CD14-positive monocyte (primary cell): ENCODE measurements at regions not wholly inside any gene's neighbourhood (a gene's known extent, or its start where the extent isn't known, plus 50 kb on each side); places are given as distances from the start of the nearest gene placed in this dataset.

Experiments
- DNase-seq, 3 donors: peaks; one replicate each; pipeline ENCODE4 v3.0.0-alpha.2; 2011 to 2022
- H2AFZ ChIP-seq: 2 replicates; pipeline ENCODE4 v1.6.0; 2012; ENCODE audit warnings: mild to moderate bottlenecking, low read depth, low read length, inconsistent platforms; ENCODE audit not compliant: insufficient read depth, poor library complexity, severe bottlenecking
- H3K27ac ChIP-seq, 2 donors: 1 replicate in 1 of 2; 2 replicates in 1 of 2; pipeline ENCODE4 v1.5.1; 2012 to 2013; ENCODE audit warnings: low read length in 2 of 2, control low read depth in 1 of 2, inconsistent platforms in 1 of 2, low read depth in 1 of 2, mild to moderate bottlenecking in 1 of 2
- H3K27me3 ChIP-seq, 2 donors: one replicate each; pipeline versions ENCODE4 v1.6.0 to v1.6.1; 2011 to 2013; ENCODE audit warnings: low read length in 2 of 2; ENCODE audit not compliant: control insufficient read depth in 2 of 2, insufficient read depth in 2 of 2
- H3K36me3 ChIP-seq, 2 donors: replicated peaks in 1 of 2; 1 replicate in 1 of 2; 2 replicates in 1 of 2; pipeline versions ENCODE4 v1.5.1 to v1.6.1; 2012 to 2013; ENCODE audit warnings: low read length in 2 of 2, control low read depth in 1 of 2, inconsistent platforms in 1 of 2, mild to moderate bottlenecking in 1 of 2; ENCODE audit not compliant: insufficient read depth in 2 of 2, control insufficient read depth in 1 of 2
- H3K4me1 ChIP-seq, 2 donors: 1 replicate in 1 of 2; 2 replicates in 1 of 2; pipeline versions ENCODE4 v1.5.1 to v1.6.1; 2012 to 2013; ENCODE audit warnings: low read length in 2 of 2, control low read depth in 1 of 2, inconsistent platforms in 1 of 2, mild to moderate bottlenecking in 1 of 2, moderate library complexity in 1 of 2; ENCODE audit not compliant: insufficient read depth in 2 of 2, control insufficient read depth in 1 of 2
- H3K4me2 ChIP-seq: replicated peaks from 2 replicates; pipeline ENCODE3; 2012; ENCODE audit warnings: low read length, moderate library complexity, mild to moderate bottlenecking; ENCODE audit not compliant: poor library complexity, severe bottlenecking; ENCODE audit errors: extremely low read depth
- H3K4me3 ChIP-seq, 3 experiments: fragments of 200-600 bp in 1 of 3; sonication (generic) in 1 of 3; replicated peaks in 1 of 3; 1 replicate in 2 of 3; 2 replicates in 1 of 3; pipeline ENCODE4 v1.5.1; 2011 to 2013; ENCODE audit warnings: low read length in 3 of 3, mild to moderate bottlenecking in 3 of 3, control low read depth in 2 of 3, low read depth in 2 of 3, inconsistent platforms in 1 of 3, moderate library complexity in 1 of 3
- H3K79me2 ChIP-seq: 2 replicates; pipeline ENCODE4 v1.6.0; 2012; ENCODE audit warnings: mild to moderate bottlenecking, control low read depth, inconsistent platforms, low read length, moderate library complexity; ENCODE audit not compliant: insufficient read depth
- H3K9ac ChIP-seq: 2 replicates; pipeline ENCODE4 v1.6.0; 2017; ENCODE audit warnings: low read length, mild to moderate bottlenecking; ENCODE audit not compliant: insufficient read depth, poor library complexity, severe bottlenecking
- H3K9me3 ChIP-seq, 2 donors: replicated peaks in 1 of 2; 1 replicate in 1 of 2; 2 replicates in 1 of 2; pipeline versions ENCODE4 v1.5.1 to v1.6.1; 2012 to 2013; ENCODE audit warnings: low read length in 2 of 2, control low read depth in 1 of 2; ENCODE audit not compliant: control insufficient read depth in 1 of 2, insufficient read depth in 1 of 2
- H4K20me1 ChIP-seq: 2 replicates; pipeline ENCODE4 v1.6.0; 2012; ENCODE audit warnings: mild to moderate bottlenecking, low read length, control low read depth, moderate library complexity; ENCODE audit not compliant: insufficient read depth
- H3K27ac Mint-ChIP-seq, 7 donors: one replicate each; pipeline ENCODE4 v1.8.0; 2020; ENCODE audit warnings: mild to moderate bottlenecking in 7 of 7, mixed read lengths in 7 of 7, moderate library complexity in 6 of 7, inconsistent platforms in 2 of 7
- H3K27me3 Mint-ChIP-seq, 3 donors: one replicate each; pipeline ENCODE4 v1.8.0; 2021 to 2022; ENCODE audit warnings: low read depth in 3 of 3, mild to moderate bottlenecking in 3 of 3, mixed read lengths in 3 of 3, moderate library complexity in 3 of 3, inconsistent platforms in 1 of 3
- H3K36me3 Mint-ChIP-seq, 2 donors: one replicate each; pipeline ENCODE4 v1.8.0; 2020; ENCODE audit warnings: mixed read lengths in 2 of 2, inconsistent platforms in 1 of 2, mild to moderate bottlenecking in 1 of 2
- H3K4me1 Mint-ChIP-seq: one replicate; pipeline ENCODE4 v1.8.0; 2020; ENCODE audit warnings: mild to moderate bottlenecking, mixed read lengths
- H3K4me3 Mint-ChIP-seq, 2 donors: one replicate each; pipeline ENCODE4 v1.8.0; 2020; ENCODE audit warnings: mild to moderate bottlenecking in 2 of 2, mixed read lengths in 2 of 2, moderate library complexity in 1 of 2
- H3K9me3 Mint-ChIP-seq, 7 donors: one replicate each; pipeline ENCODE4 v1.8.0; 2020 to 2022; ENCODE audit warnings: mixed read lengths in 7 of 7, mild to moderate bottlenecking in 6 of 7, moderate library complexity in 6 of 7, inconsistent platforms in 2 of 7
- CTCF ChIP-seq: fragments of 200-600 bp; IDR thresholded peaks from one replicate; pipeline ENCODE4 v1.8.0; 2022; ENCODE audit warnings: antibody characterized with exemption, mild to moderate bottlenecking
- WGBS: methylation state at CpG from one replicate; pipeline ENCODE4 v1.1.5; 2013; ENCODE audit warnings: missing lambda C conversion rate; ENCODE audit not compliant: insufficient coverage; 5-methylcytosine and 5-hydroxymethylcytosine counted together
- intact Hi-C, 2 donors: fragments of 100-400 bp; cut with micrococcal nuclease; formaldehyde crosslinking; loops; one replicate each; pipeline versions ENCODE4 v1.15.0 to v1.15.1; 2023

- peaks cover 41 to 50% of the 10 kb centered on the region in 2 donors for H3K4me1 ChIP-seq
- no CpG with 5 or more reads among the region's 4 CpGs for WGBS
- no peak for DNase-seq
- Mint-ChIP-seq H3K9me3 (no peaks in the 10 kb centered on the region), H3K36me3 (no peaks in the 10 kb centered on the region), H3K4me1 (peaks cover 40% of the 10 kb centered on the region), H3K4me3 (no peak overlapping the region), H3K27ac (peak overlapping the region in 5 of 7 donors; percentile 2 to 27 (median 16)), H3K27me3 (no peaks in the 10 kb centered on the region)
- no peaks in the 10 kb centered on the region for H3K79me2 ChIP-seq
- no peak for TF ChIP-seq CTCF
- intact Hi-C loops, result loop anchor here in 1 of 2 donors (5.0 kb wide), 1 partner anchor 60 kb away; the partner anchor contains the start of gene C1GALT1
- no peak overlapping the region for H2AFZ ChIP-seq
- no peaks in the 10 kb centered on the region for H3K9me3 ChIP-seq
- no peaks in the 10 kb centered on the region for H3K36me3 ChIP-seq
- H3K4me3 ChIP-seq, result no peak overlapping the region
- H3K9ac ChIP-seq, result no peak overlapping the region
- peak overlapping the region in 1 of 2 donors; percentile 66 for H3K27ac ChIP-seq
- H3K27me3 ChIP-seq, result no peaks in the 10 kb centered on the region
- H4K20me1 ChIP-seq, result no peaks in the 10 kb centered on the region
- peak overlapping the region; percentile 56 for H3K4me2 ChIP-seq
Measured at GRCh38 chr7:7122033-7122478, 60.3 kb upstream of the C1GALT1 start.

GRCh38 chr7:7122701-7123281 lies 59.6 kb upstream of the C1GALT1 start:
- Histone ChIP-seq H2AFZ (no peak overlapping the region), H3K27ac (peak overlapping the region in 1 of 2 donors; percentile 66), H3K9me3 (no peaks in the 10 kb centered on the region), H3K4me3 (peak overlapping the region in 1 of 3 experiments; percentile 40), H4K20me1 (no peaks in the 10 kb centered on the region), H3K4me2 (peak overlapping the region; percentile 56), H3K4me1 (peaks cover 48 to 57% of the 10 kb centered on the region in 2 donors), H3K36me3 (no peaks in the 10 kb centered on the region), H3K79me2 (no peaks in the 10 kb centered on the region), H3K9ac (no peak overlapping the region), H3K27me3 (no peaks in the 10 kb centered on the region)
- intact Hi-C loops, result loop anchor here in 1 of 2 donors (5.0 kb wide), 1 partner anchor 60 kb away; the partner anchor contains the start of gene C1GALT1
- no CpG with 5 or more reads among the region's 4 CpGs for WGBS
- Mint-ChIP-seq H3K9me3 (no peaks in the 10 kb centered on the region), H3K27ac (peak overlapping the region in 6 of 7 donors; percentile 21 to 83 (median 60)), H3K4me3 (peak overlapping the region in 1 of 2 donors; percentile 35), H3K4me1 (peaks cover 48% of the 10 kb centered on the region), H3K27me3 (no peaks in the 10 kb centered on the region), H3K36me3 (no peaks in the 10 kb centered on the region)
- peak; percentile 25 to 71 (median 60) for DNase-seq
- TF ChIP-seq CTCF, result no peak
